HEK293 (cell line): ENCODE measurements at regions not wholly inside any gene's neighbourhood (a gene's known extent, or its start where the extent isn't known, plus 50 kb on each side); places are given as distances from the start of the nearest gene placed in this dataset.

ENCODE experiments used
- CTCF ChIA-PET: fragments of 350-600 bp; formaldehyde crosslinking; extraction: SDS; loops from one replicate; lab custom pipeline; 2021; ENCODE audit warnings: antibody characterized with exemption; lab: Yijun Ruan, JAX
- POLR2A ChIA-PET: fragments of 300-600 bp; formaldehyde crosslinking; extraction: SDS; loops from one replicate; lab custom pipeline; 2020; ENCODE audit warnings: antibody characterized with exemption, inconsistent platforms; lab: Yijun Ruan, JAX
- H3K27ac ChIP-seq: fragments of 200-500 bp; sonication (Bioruptor generic); 2 replicates; pipeline ENCODE4 v1.5.1; 2014; ENCODE audit warnings: low read depth, low read length, control low read depth, inconsistent platforms; ENCODE audit errors: extremely low read depth
- H3K36me3 ChIP-seq, 2 experiments: fragments of 200-500 bp in 1 of 2; sonication (Bioruptor generic) in 1 of 2; 1 replicate in 1 of 2; 2 replicates in 1 of 2; pipeline ENCODE4 v1.5.1; 2014 to 2017; ENCODE audit warnings: inconsistent platforms in 2 of 2, low read length in 2 of 2; ENCODE audit not compliant: control insufficient read depth in 2 of 2, insufficient read depth in 1 of 2
- H3K4me1 ChIP-seq: fragments of 200-500 bp; sonication (Bioruptor generic); 2 replicates; pipeline ENCODE4 v1.5.1; 2014; ENCODE audit warnings: mild to moderate bottlenecking, low read length, inconsistent platforms; ENCODE audit not compliant: control insufficient read depth, insufficient read depth
- H3K4me3 ChIP-seq: 2 replicates; pipeline ENCODE4 v1.5.1; 2011; ENCODE audit warnings: low read depth, mild to moderate bottlenecking, control low read depth, low read length, moderate library complexity
- H3K9me3 ChIP-seq: fragments of 200-500 bp; sonication (Bioruptor generic); 2 replicates; pipeline ENCODE4 v1.5.1; 2014; ENCODE audit warnings: low read depth, low read length, inconsistent platforms; ENCODE audit not compliant: control insufficient read depth, insufficient read depth
- HOXA7 ChIP-seq: sonication (generic); formaldehyde crosslinking; IDR thresholded peaks from 2 replicates; pipeline ENCODE4 v1.8.1; 2022; ENCODE audit warnings: missing genetic modification reagents, borderline replicate concordance
- INSM2 ChIP-seq: fragments of 450-650 bp; formaldehyde crosslinking; IDR thresholded peaks from 2 replicates; pipeline ENCODE4 v1.5.1; 2016; ENCODE audit warnings: missing biosample characterization, missing genetic modification characterization
- SCRT2 ChIP-seq: fragments of 450-650 bp; formaldehyde crosslinking; IDR thresholded peaks from 2 replicates; pipeline ENCODE4 v1.5.1; 2016; ENCODE audit warnings: missing biosample characterization, missing genetic modification characterization
- SP3 ChIP-seq: fragments of 450-650 bp; formaldehyde crosslinking; IDR thresholded peaks from 2 replicates; pipeline ENCODE4 v1.5.1; 2016; ENCODE audit warnings: missing biosample characterization, missing genetic modification characterization
- TRIM28 ChIP-seq: IDR thresholded peaks from 2 replicates; pipeline ENCODE4 v1.6.1; 2011; ENCODE audit warnings: low read length, control low read depth, borderline replicate concordance
- ZBTB7A ChIP-seq: fragments of 450-650 bp; formaldehyde crosslinking; IDR thresholded peaks from 2 replicates; pipeline ENCODE4 v1.5.1; 2016; ENCODE audit warnings: low read depth, missing biosample characterization, missing genetic modification characterization
- ZBTB8A ChIP-seq: fragments of 450-650 bp; formaldehyde crosslinking; IDR thresholded peaks from 2 replicates; pipeline ENCODE4 v1.5.1; 2016; ENCODE audit warnings: missing biosample characterization, missing genetic modification characterization
- ZFP37 ChIP-seq: fragments of 450-650 bp; formaldehyde crosslinking; IDR thresholded peaks from 2 replicates; pipeline ENCODE4 v1.5.1; 2016; ENCODE audit warnings: missing biosample characterization, missing genetic modification characterization
- ZIC2 ChIP-seq: fragments of 450-650 bp; formaldehyde crosslinking; IDR thresholded peaks from 2 replicates; pipeline ENCODE4 v1.5.1; 2016; ENCODE audit warnings: missing biosample characterization, missing genetic modification characterization
- ZNF24 ChIP-seq: fragments of 450-650 bp; formaldehyde crosslinking; IDR thresholded peaks from 2 replicates; pipeline ENCODE4 v1.5.1; 2016; ENCODE audit warnings: missing biosample characterization, missing genetic modification characterization
- ZNF350 ChIP-seq: fragments of 450-650 bp; formaldehyde crosslinking; IDR thresholded peaks from 2 replicates; pipeline ENCODE4 v1.5.0; 2017; ENCODE audit warnings: missing biosample characterization, mild to moderate bottlenecking, missing genetic modification characterization
- ZNF391 ChIP-seq: fragments of 450-650 bp; formaldehyde crosslinking; IDR thresholded peaks from 2 replicates; pipeline ENCODE4 v1.5.1; 2016; ENCODE audit warnings: low read depth, missing biosample characterization, missing genetic modification characterization, borderline replicate concordance
- ZNF488 ChIP-seq: fragments of 450-650 bp; formaldehyde crosslinking; IDR thresholded peaks from 2 replicates; pipeline ENCODE4 v1.5.1; 2016; ENCODE audit warnings: missing biosample characterization, missing genetic modification characterization
- ZNF521 ChIP-seq: fragments of 450-650 bp; formaldehyde crosslinking; IDR thresholded peaks from 2 replicates; pipeline ENCODE4 v1.5.1; 2017; ENCODE audit warnings: missing biosample characterization, mild to moderate bottlenecking, missing genetic modification characterization
- ZNF561 ChIP-seq: fragments of 450-650 bp; IDR thresholded peaks from 2 replicates; pipeline ENCODE4 v1.5.1; 2018; ENCODE audit warnings: missing biosample characterization, missing genetic modification characterization, borderline replicate concordance
- ZNF624 ChIP-seq: fragments of 450-650 bp; formaldehyde crosslinking; IDR thresholded peaks from 2 replicates; pipeline ENCODE4 v1.5.1; 2017; ENCODE audit warnings: missing biosample characterization, missing genetic modification characterization
- ZNF639 ChIP-seq: fragments of 450-650 bp; formaldehyde crosslinking; IDR thresholded peaks from 2 replicates; pipeline ENCODE4 v1.5.1; 2016; ENCODE audit warnings: missing biosample characterization, missing genetic modification characterization
- ZNF645 ChIP-seq: fragments of 450-650 bp; formaldehyde crosslinking; IDR thresholded peaks from 2 replicates; pipeline ENCODE4; 2016; ENCODE audit warnings: missing biosample characterization, missing genetic modification characterization
- ZNF692 ChIP-seq: fragments of 450-650 bp; formaldehyde crosslinking; IDR thresholded peaks from 2 replicates; pipeline ENCODE4 v1.5.1; 2016; ENCODE audit warnings: missing biosample characterization, missing genetic modification characterization
- ZNF701 ChIP-seq: fragments of 450-650 bp; formaldehyde crosslinking; IDR thresholded peaks from 2 replicates; pipeline ENCODE4 v1.5.1; 2016; ENCODE audit warnings: missing biosample characterization, missing genetic modification characterization
- ZNF791 ChIP-seq: fragments of 450-650 bp; formaldehyde crosslinking; IDR thresholded peaks from 2 replicates; pipeline ENCODE4 v1.5.1; 2016; ENCODE audit warnings: missing biosample characterization, missing genetic modification characterization
- ZSCAN16 ChIP-seq: fragments of 450-650 bp; formaldehyde crosslinking; IDR thresholded peaks from 2 replicates; pipeline ENCODE4 v1.5.1; 2016; ENCODE audit warnings: missing biosample characterization, missing genetic modification characterization

- Histone ChIP-seq H3K4me1 (peaks cover 13% of the 10 kb centered on the region; the same call in 1 of the 2 replicates), H3K36me3 (no peaks in the 10 kb centered on the region), H3K4me3 (no peak overlapping the region), H3K27ac (peak overlapping the region; percentile 78), H3K9me3 (no peaks in the 10 kb centered on the region)
- CTCF ChIA-PET = interaction anchor here (1.0 kb wide), 1 partner anchor 8 kb away, joined by 3 read pairs; no protein-coding TSS in a partner anchor
- TF ChIP-seq ZNF701 (tag by site-specific recombination) (no peak), HOXA7 (no peak), TRIM28 (no peak), ZNF645 (tag by site-specific recombination) (no peak), ZNF350 (tag by site-specific recombination) (no peak), SCRT2 (tag by site-specific recombination) (no peak), ZFP37 (tag by site-specific recombination) (no peak)
- POLR2A ChIA-PET = interaction anchor here (1.0 kb wide), 1 partner anchor 298 kb away, joined by 3 read pairs; no protein-coding TSS in a partner anchor
Observed at GRCh38 chr6:168145747-168146596, 67.0 kb upstream of the FRMD1 start.

- ChIA-PET CTCF (interaction anchor here (0.7 kb wide), 2 partner anchors 215 to 620 kb away, joined by 3 read pairs; no protein-coding TSS in a partner anchor), POLR2A (no interaction called here)
- TF ChIP-seq ZNF521 (tag by site-specific recombination) (no peak), INSM2 (no peak), HOXA7 (no peak), ZNF391 (tag by site-specific recombination) (no peak), ZNF692 (tag by site-specific recombination) (no peak), SCRT2 (tag by site-specific recombination) (no peak), ZBTB7A (tag by site-specific recombination) (no peak), ZNF561 (tag by site-specific recombination) (no peak), ZSCAN16 (no peak), ZNF24 (tag by site-specific recombination) (no peak), ZBTB8A (tag by site-specific recombination) (no peak), ZIC2 (tag by site-specific recombination) (no peak), ZNF791 (tag by site-specific recombination) (no peak), ZNF639 (no peak), ZNF488 (tag by site-specific recombination) (no peak), SP3 (tag by site-specific recombination) (no peak), ZNF624 (tag by site-specific recombination) (no peak)
- Histone ChIP-seq H3K4me1 (no peaks in the 10 kb centered on the region), H3K4me3 (no peak overlapping the region), H3K36me3 (no peaks in the 10 kb centered on the region), H3K27ac (no peak overlapping the region), H3K9me3 (no peaks in the 10 kb centered on the region)
Observed at GRCh38 chr6:168139121-168139520, 60.1 kb upstream of the FRMD1 start.
